Right renal cortex interstitium (tissue), 3 donors: ENCODE measurements at regions not wholly inside any gene's neighbourhood (a gene's known extent, or its start where the extent isn't known, plus 50 kb on each side); places are given as distances from the start of the nearest gene placed in this dataset.

Experiments
- DNase-seq, 3 donors: peaks; one replicate each; pipeline ENCODE4 v3.0.0-alpha.2; 2013; ENCODE audit warnings: low read depth in 3 of 3, low spot score in 2 of 3

DNA sequence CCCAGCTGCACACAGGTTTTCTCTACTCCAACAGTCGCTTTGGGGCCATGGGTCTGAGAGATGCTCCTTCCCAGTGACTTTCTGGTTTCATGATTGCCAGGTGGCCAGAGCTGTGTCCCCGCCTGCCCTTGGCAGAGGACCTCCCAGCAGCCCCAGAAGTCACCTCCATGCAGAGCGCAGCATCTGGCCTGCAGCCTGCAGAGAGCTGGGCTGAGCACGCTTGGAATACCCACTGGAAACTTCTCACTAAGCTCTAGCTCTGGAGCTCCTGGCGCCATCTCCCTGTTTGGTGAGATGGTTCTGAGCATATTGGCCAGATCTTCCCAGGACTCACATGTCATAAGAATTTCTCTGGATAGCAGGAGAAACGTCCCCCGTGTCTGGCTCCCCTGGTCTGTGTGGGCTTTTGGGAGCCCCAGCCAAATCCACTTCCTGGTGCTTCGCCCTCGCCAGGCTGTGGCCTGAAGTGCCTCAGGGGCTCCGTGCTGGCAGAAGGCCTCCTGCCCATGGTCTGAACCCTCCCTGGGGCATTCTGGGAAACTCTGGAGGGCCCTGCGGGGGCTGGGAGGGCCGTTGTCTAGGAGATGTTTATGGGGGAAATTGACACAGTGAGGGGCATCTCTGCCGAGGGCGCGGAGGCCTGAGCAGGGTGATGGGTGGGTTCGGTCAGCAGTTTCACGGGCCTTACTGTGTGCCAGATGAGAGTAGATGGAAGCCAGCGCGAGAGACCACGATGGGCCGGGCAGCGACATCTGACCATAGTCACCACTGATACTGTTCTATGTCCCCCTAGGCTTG, 73.2 kb upstream of the CIBAR2 start:
- DNase-seq, result no peak

DNA sequence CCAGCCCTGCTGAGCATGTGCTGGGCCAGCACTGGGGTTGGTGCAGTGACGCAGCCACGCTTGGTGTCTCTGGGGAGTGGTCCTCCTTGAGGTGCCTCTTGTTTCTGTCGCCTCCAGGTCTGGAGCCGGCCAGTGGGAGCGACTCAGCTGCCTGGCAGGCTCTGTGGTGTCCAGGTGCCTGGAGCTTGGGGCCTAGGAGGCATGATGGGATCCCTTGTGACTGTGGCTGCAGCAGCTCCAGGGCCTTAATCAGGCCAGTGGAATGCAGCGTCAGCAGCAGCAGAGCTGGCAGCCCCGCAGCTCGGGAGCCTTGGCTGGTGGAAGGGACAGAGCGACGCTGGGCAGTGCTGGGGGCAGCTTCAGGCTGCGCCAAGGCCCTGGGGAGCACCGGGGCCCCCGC, 74.7 kb upstream of the CIBAR2 start:
- DNase-seq, result no peak

DNA sequence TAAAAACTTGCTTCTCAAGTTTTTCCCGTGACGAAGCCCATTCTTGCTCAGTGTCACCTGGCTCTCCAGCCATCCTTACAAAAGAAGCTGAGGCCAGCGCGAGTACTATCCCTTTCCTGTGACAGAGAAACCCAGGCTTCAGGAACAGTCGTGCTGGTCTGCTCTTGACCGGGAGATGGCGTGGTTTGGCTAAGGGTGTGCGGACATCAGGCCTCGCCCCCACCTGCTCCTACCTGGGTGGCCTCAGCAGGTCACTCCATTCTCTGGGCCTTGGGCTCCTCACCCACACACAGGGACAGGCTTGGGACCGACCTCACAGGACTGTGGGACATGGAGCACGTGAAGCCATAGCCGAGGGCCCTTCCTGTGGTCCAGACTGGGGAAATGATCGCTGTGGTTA, 75.2 kb upstream of the CIBAR2 start:
- no peak for DNase-seq

DNA sequence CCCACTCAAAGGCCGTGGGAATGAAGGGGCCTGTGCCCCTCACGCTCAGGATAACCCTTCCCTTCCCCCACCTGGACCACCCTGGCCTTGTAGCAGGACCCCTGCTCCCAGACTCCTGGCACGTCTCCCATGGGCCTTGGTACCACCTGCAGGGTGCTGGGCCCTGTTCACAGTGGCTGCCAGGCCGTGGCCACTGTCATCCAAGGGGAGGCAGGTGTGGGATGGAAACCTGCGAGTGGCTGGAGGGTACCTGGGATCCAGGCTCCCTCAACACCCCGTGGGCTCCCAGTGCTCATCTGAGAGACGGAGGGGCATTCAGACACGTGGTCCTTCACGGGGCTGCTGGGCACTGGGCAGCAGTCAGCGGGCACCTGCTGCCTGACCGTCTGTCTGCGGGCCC, 75.6 kb upstream of the CIBAR2 start:
- no peak for DNase-seq

DNA sequence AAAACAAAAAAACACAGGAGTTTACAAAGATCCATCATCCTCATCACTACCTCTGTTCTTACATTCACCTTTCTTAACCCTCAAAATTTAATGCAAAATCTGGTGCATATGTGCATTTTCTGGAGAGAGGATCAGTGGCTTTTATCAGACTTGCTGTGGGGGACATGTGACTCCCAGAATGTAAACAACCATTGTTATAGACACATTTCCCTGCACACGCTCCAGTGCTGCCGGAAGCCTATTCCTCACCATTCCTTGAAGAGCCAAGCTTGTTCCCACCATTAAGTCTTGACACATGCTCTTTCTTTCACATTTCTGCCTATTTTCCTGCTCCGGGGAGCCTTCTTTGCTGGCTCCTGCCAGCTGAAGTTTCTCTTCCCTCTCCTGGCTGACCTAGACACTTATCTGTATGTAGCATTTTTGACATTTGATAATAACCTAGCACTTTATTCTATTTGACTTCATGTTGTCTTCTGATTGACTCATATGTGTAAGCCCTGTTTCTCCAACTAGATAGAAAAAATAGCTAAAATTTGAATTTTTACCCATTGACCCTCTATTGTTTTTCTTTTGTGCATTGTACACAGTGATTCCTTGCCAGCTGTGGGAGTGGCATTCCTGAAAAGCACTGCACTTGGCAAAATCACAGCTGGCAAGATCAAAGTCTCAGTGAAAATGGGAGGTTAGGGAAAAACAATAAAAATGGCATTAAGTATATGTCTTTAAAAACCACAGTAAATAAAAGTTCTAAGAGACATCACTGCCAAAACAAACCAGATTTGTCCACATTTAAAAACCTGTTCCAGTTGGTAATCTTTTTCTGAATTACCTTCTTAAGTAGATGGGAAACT, 76.8 kb upstream of the CIBAR2 start:
- DNase-seq, result no peak

DNA sequence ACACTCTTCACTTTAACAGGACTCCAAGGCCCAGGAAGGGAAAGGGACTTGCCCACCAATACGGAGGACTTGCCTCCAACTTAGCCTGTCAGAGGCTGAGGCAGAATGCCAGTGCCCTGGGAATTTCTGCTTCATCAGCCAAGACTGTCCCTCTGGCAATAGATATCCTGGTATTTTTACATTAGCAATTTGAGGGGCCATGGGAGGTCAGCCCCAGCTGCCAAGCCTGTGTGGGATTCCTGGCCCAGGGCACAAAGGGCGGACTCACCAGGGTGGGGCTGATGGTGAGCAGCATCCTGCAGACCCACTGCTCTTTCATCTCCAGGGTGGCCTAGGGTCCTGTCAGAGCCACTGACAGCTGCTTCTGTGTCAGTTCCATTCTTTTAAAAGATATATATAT, 78.3 kb upstream of the CIBAR2 start:
- DNase-seq, result no peak

DNA sequence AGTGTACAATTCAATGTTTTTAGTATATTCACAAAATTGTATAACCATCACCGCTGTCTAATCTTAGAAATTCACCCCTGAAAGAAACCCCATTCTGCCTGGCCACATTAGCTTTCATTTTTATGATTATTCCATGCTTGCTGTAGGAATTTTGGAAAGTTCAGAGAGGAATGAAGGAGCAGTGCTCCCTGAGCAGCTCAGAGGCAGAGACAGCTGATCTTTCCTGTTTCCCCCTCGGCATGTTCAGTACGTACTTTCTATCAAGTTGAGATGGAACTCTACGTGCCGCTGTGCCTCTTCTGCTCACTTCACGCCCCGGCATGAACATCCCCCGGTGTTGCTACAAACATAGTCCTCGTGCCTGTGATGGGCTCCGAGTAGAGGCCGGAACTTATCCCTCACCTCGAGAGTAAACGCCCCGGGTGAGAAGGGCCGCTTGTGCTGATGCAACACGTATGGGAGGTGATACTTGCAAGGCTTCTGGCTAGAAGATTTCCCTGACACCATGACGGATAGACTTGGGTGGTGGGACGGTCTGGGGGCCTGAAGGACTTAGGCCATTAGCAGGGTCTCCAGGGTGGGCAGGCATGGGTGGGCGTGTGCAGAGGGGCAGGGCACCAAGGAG, 79.2 kb upstream of the CIBAR2 start:
- DNase-seq, result no peak

DNA sequence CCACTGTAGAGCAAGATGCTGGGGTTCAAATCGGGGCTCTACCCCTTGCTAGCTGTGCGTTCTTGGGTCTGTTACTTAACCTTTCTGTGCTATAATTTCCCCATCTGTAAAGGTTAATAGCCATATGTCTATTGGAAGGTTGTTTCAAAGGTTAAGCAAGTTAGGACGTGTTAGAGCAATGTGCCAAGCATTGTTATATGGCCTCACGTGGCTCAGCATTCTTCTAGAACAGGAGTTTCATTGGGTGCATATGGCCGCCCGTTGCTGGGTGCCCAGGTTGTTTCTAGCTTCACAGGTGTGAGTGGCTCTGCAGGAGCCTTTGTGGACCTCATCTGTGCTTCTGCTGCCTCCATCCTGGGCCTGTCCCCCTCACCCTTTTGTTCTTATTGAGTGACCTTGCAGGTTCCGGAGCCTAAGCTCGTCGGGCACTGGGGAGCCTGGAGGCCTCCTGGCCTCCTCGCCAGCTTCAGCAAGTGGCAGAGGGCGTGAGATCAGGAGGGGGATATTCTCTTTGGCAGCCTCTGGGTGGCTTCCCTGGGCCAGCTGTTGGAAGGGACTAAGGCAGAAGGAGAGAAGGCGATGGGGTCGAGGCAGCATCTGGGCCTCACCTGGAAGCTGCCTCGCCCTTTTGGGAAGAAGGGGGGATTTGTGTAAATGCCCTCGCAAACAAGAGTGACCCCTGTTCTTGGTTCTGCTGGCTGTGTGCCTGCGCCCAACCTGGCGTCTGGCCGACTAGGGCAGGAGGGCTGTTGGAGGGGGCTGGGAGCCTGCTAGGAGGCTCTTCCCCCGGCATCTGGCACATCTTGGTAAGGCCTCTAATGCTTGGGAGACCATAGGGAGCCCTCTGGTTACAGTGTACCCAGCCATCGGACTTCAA, 80.2 kb upstream of the CIBAR2 start:
- DNase-seq, result no peak

DNA sequence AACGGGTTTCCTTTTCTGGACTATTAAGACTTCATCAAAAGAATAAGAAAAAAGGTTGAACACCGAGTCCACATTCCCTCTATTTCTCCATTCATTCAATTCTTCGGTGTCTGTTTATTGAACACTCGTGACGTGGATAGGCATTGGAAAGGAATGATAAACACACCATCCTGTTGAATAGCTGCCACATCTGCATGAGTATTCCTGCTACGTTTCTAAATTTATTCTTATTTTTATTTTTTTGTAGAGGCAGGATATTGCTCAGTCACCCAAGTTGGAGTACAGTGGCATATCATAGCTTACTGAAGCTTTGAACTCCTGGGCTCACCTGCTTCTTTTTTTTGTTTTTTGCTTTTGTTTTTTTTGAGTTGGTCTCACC, 80.8 kb upstream of the CIBAR2 start:
- no peak for DNase-seq

DNA sequence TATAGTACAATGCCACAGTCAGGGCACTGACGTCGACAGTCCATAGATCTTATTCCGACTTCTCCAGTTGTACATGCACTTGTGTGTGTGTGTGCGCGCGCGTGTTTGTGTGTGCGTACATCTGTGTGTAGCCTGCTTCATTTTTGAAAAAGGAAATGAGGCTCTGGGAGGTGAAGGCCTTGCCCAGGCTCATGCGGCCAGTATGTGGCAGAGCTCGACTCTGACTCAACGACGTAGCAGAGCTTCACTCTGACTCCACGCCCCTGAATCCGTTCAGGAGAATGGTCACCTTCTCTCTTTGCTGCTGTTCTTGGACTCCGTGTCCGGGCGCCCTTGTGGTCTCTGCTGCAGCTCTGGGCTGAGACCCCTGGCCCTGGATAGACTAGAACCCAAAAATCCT, 81.6 kb upstream of the CIBAR2 start:
- no peak for DNase-seq

DNA sequence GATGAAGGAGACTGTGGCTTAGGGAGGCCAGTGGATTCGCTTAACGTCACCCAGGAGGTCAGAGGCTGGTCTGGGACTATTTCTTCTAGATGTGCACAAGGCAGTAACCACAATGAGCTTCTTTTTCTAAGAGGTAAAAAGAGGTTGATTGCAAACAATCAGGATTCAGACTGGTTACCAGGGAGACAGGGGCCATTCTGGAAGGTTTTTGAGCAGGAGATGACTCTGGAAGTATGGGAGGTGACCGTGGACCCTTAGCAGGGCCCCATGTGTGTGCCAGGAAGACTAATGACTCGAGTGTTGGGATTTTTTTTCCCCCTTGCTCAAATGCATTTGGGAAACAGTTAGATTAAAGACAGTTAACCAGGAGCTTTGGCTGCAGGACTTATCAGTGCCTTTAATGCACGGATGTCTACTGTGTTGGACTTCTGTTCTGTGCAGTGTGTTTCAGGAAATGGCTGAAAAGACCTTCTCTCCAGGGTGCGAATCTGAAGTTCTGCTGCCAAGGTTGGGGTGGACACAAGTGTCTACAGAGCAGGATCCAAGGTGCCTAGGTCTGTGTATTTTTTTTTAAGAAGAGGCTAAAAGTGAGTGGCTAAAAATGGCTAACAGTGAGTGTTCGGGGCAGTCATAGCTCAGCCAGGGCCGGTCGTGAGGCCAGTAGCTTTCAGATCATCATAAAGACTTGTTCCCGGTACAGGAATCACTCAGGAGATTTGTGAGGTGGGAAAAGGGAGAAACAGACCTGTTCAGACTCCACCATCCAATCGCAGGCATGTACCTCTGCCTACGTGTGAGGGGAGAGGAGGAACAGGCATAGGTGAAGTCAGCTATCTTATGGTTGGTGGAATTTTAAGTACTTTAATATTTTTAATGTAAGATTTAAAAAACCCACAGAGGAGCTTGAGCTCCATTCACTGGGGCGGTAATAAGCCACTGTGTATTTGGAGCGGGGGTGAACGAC, 82.3 kb upstream of the CIBAR2 start:
- DNase-seq, result no peak

DNA sequence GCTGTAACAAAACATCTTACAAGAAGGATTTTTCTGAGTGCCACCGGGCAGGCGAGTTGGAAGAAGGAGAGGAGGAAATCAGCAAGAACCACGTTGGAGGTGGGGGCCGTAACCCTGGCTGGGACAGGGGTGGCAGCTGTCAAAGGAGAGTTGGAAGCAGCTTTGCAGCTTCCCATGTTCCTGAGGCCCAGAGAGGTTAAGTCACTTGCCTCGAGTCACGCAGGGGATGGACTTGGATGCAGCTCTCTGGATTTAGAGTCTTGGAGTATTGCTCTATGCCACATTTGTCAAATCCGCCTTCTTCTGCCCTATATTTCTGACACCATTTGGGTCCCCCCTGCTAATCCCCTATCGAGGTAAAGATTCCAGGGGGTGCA, 83.0 kb upstream of the CIBAR2 start:
- DNase-seq, result no peak

DNA sequence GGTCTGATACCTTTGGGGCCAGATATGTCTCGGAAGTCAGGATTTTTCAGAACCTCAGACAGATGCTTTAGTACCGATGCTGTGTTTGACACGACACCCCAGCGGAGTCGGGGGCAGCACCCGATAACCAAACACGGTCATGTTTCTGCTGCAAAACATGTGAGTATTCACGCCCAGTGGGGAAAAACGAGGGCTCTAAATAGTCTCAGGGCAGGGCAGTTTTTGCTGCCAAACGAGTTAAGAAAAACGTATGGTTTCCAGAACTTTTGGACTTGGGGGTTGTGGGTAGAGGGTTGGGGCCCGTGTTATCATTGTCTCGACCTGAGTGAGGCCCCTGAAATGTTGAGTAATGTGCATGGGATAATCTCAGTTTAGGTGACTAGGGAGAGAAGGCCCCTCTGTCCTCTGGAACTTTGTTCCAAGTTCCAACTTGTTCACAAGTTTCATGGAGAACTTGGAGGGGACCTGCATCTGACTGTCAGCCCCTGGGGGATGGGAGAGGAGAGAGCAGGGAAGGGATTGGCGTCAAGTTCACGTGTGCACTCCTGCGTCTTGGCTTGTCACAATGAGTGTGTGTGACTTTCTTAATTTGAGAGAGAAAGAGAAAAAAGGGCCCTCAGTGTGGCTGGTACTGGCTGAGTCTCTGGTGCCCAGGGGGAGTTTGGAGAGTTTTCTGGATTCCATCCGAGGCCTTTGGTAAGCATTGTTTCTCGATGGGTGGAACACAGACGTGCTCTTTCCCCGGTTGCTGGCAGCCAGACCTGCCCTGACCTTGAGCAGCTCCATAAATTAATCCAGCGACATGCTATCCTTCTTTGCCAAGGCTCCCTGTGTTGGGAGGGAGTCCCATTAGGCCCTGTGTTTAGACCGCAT, 83.9 kb upstream of the CIBAR2 start:
- no peak for DNase-seq

DNA sequence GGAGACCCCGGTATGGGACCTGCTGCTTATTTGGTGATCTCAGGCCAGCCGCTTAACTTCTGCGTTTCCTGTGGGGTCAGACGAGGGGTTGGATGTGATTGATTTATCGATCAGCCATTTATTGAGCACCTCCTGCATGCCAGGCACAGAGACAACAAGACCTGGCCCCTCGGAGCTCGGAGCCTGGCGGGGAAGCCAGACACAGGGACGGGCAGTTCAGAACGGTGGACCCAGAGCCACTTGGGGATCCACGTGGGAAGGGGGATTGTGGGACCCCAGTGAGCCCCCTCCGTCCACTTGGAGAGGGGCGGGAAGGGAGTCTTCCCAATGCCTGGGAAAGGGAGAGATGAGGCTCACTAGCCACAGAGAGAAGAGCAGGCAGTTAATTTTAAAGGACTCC, 84.7 kb upstream of the CIBAR2 start:
- no peak for DNase-seq

DNA sequence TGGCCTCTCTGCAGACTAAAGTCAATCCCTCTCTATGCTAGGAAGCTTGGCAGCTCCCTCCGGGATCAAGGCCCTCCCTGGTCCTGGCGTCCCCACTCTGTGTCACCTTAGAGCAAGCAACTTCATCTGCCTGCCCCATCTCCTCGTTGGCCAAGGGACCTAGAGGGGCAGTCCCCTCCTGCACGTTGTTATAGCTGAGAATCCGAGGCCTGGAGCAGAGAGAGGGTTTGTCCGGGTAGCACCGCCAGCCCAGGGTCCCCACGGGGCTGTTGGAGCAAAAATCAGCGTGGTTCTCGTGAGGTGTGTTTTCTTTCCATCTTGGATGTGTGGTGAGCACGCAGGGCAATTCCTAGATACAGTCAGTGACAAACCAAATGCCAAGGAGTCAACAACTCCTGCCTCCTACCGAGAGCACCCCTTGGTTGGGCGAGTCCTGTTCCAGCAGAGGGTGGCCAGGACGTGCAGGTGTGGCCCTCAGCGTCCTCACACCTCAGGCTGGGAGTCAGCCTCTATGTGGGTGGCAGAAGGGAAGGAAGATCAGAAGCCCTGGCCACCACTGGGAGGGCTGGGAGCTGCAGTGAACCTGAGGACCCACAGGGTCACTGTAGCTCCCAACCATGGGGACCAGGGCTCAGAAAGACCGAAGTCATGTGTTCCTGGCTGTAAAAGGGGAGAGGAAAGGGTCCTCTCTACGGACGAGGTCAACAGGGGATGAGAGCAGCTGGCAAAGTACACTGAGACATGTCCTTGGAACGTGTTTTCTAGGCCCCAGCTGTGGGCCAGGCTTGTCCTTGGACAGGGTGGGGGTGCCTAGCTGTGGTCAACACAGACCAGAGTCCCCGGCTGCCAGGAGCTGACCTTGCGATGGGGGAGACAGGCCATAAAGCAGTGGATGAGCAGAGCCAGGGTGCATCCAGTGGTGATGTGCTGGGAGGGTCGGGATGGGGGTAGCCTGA, 85.6 kb upstream of the CIBAR2 start:
- DNase-seq, result no peak

DNA sequence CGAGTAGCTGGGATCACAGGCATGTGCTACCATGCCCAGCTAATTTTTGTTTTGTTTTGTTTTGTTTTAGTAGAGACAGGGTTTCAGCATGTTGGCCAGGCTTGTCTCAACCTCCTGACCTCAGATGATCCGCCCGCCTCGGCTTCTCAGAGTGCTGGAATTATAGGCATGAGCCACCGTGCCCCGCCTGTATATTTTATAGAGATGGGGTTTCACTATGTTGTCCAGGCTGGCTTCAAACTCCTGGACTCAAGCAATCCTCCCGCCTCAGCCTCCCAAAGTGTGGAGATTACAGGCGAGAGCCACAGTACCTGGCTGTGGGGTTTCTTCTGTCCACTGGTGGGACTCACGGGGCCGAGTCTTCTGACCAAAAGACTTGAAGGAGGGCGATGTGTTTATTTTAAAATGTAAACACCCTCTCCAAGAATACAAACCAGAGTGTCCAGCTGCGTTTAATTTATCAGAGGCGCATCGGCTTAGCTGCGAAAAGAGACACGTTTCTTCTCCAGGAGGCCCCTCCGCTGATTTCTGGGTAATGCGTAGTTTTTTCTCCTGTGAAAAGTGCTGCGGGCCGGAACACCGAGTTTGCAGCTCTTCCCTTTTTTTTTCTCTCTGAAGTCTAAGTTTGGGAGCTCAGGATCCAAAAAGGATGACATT, 86.9 kb upstream of the CIBAR2 start:
- DNase-seq, result no peak

DNA sequence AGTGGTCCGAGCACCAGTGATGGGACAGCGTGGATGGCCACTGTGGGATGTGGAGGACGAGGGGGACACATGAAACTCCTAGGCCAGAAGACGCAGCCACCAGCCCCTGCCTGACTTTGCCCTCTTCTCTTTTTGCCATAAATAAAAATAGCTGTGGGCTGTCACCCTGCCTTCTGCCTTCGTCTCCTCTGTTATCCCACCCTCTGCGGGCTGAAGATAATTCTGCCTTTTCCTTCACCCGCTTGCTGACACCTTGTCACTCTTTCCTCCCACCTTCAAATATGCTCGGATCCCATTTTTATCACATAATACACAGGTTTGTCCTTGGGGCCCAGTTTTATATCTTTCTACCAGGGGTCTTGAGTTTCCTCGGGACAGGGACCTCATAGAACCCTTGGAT, 87.6 kb upstream of the CIBAR2 start:
- DNase-seq, result no peak
